Spleen (tissue), 11 donors: ENCODE measurements at regions not wholly inside any gene's neighbourhood (a gene's known extent, or its start where the extent isn't known, plus 50 kb on each side); places are given as distances from the start of the nearest gene placed in this dataset.
"Not testable (repeated sequence)": the region's sequence is repeated elsewhere in the genome, so short reads cannot be mapped to it uniquely, and the experiment has no call there.

Experiments
- DNase-seq: peaks from one replicate; pipeline ENCODE4 v3.0.0-alpha.2; 2020
- H3K27ac ChIP-seq, 8 donors: fragments of 200-600 bp; sonication (generic) in 7 of 8; 1 replicate in 4 of 8; 2 replicates in 4 of 8; pipeline versions ENCODE4 v1.5.0 to v1.8.0; 2016 to 2021; ENCODE audit warnings: inconsistent platforms in 4 of 8, mild to moderate bottlenecking in 4 of 8, moderate library complexity in 1 of 8
- H3K27me3 ChIP-seq, 7 donors: fragments of 200-600 bp; sonication (generic) in 6 of 7; replicated peaks in 1 of 7; 1 replicate in 4 of 7; 2 replicates in 3 of 7; pipeline versions ENCODE4 v1.5.0 to v1.8.0; 2016 to 2021; ENCODE audit warnings: inconsistent platforms in 3 of 7, mild to moderate bottlenecking in 1 of 7
- H3K36me3 ChIP-seq, 6 donors: fragments of 200-600 bp; sonication (generic) in 5 of 6; 1 replicate in 4 of 6; 2 replicates in 2 of 6; pipeline versions ENCODE4 v1.5.0 to v1.8.0; 2016 to 2021; ENCODE audit warnings: inconsistent platforms in 2 of 6
- H3K4me1 ChIP-seq, 6 donors: fragments of 200-600 bp; sonication (generic) in 5 of 6; 1 replicate in 3 of 6; 2 replicates in 3 of 6; pipeline versions ENCODE4 v1.5.0 to v1.8.0; 2016 to 2021; ENCODE audit warnings: inconsistent platforms in 3 of 6
- H3K4me3 ChIP-seq, 8 donors: fragments of 200-600 bp; sonication (generic) in 7 of 8; 1 replicate in 4 of 8; 2 replicates in 4 of 8; pipeline versions ENCODE4 v1.5.0 to v1.8.0; 2016 to 2021; ENCODE audit warnings: inconsistent platforms in 4 of 8, mild to moderate bottlenecking in 4 of 8, moderate library complexity in 2 of 8
- H3K9me3 ChIP-seq, 8 donors: fragments of 200-600 bp; sonication (generic) in 7 of 8; 1 replicate in 4 of 8; 2 replicates in 4 of 8; pipeline versions ENCODE4 v1.5.0 to v1.8.0; 2016 to 2021; ENCODE audit warnings: inconsistent platforms in 4 of 8
- CTCF ChIP-seq, 11 experiments: fragments of 200-600 bp in 7 of 11; fragments of 450-650 bp in 4 of 11; sonication (generic) in 4 of 11; IDR thresholded peaks in 8 of 11; conservative IDR thresholded peaks in 3 of 11; 1 replicate in 7 of 11; 2 replicates in 4 of 11; pipeline versions ENCODE4 v1.4.0 to v1.8.0; 2016 to 2021; ENCODE audit warnings: antibody characterized with exemption in 11 of 11, inconsistent platforms in 4 of 11, mild to moderate bottlenecking in 1 of 11
- POLR2A ChIP-seq, 3 donors: fragments of 450-650 bp; IDR thresholded peaks; one replicate each; pipeline ENCODE4 v1.5.1; 2017; ENCODE audit warnings: antibody characterized with exemption in 3 of 3, mild to moderate bottlenecking in 1 of 3
- POLR2AphosphoS5 ChIP-seq, 3 donors: sonication (generic); formaldehyde crosslinking; IDR thresholded peaks; one replicate each; pipeline ENCODE4 v1.5.1; 2017; ENCODE audit warnings: antibody characterized with exemption in 3 of 3
- WGBS, 5 donors: extraction: QIAGEN DNeasy Blood & Tissue Kit in 3 of 5; methylation state at CpG; one replicate each; pipeline versions ENCODE4 v1.1.5 to v1.1.7; 2013 to 2018; 5-methylcytosine and 5-hydroxymethylcytosine counted together
- intact Hi-C: fragments of 100-400 bp; cut with DNase I; formaldehyde crosslinking; loops from one replicate; pipeline ENCODE4 v1.15.0; 2023; ENCODE audit warnings: low total_unique reads
- donor health status: healthy with polysubstance abuse.
- donor health status: DM: no; HTN: no; CAD: no; lungs with moderate emphysema.
- donor health status: DM: no; HTN: no; CAD: no.
- donor health status: Bipolar disorder and iron deficiency.
- donor health status: healthy.
- donor health status: DM: no; HTN: no; CAD: no.
- donor health status: DM: yes; HTN: yes; CAD: no.

- TF ChIP-seq POLR2A (IDR thresholded peaks at IDR 0.05) (no peak), POLR2AphosphoS5 (IDR thresholded peaks at IDR 0.05) (no peak), CTCF (IDR thresholded peaks at IDR 0.05 in 8 of 11, conservative IDR thresholded peaks at IDR 0.05 in 3 of 11) (no peak)
- no peaks in the 10 kb centered on the region for H3K36me3 ChIP-seq
- no peak overlapping the region for H3K27ac ChIP-seq
- H3K4me3 ChIP-seq = no peak overlapping the region
- WGBS, 5 donors = 85 to 95% (median 92%) methylated on average over 4 of the region's 4 CpGs
- H3K9me3 ChIP-seq = no peaks in the 10 kb centered on the region
- intact Hi-C loops = no loop called here
- DNase-seq = no peak
- H3K27me3 ChIP-seq = no peaks in the 10 kb centered on the region
- H3K4me1 ChIP-seq = peaks cover 0 to 40% (median 6%) of the 10 kb centered on the region in 6 donors
Measured at GRCh38 chr2:48200620-48201293, 113.7 kb upstream of the FOXN2 start.

GRCh38 chr2:48201435-48201834 is 113.0 kb upstream of the FOXN2 start:
- H3K9me3 ChIP-seq, DNase-seq, H3K36me3 ChIP-seq, intact Hi-C loops, H3K27ac ChIP-seq, H3K27me3 ChIP-seq, H3K4me3 ChIP-seq: not testable (repeated sequence)
- H3K4me1 ChIP-seq = peaks cover 3 to 42% (median 9%) of the 10 kb centered on the region in 6 donors
- WGBS, 5 donors = 89 to 97% (median 95%) methylated on average over 2 of the region's 2 CpGs

- intact Hi-C loops = no loop called here
- H3K36me3 ChIP-seq = no peaks in the 10 kb centered on the region
- DNase-seq = no peak
- peaks cover 3 to 43% (median 13%) of the 10 kb centered on the region in 6 donors for H3K4me1 ChIP-seq
- no peak overlapping the region for H3K27ac ChIP-seq
- 92 to 98% (median 95%) methylated on average over 5 of the region's 5 CpGs for WGBS, 5 donors
- TF ChIP-seq CTCF (IDR thresholded peaks at IDR 0.05 in 8 of 11, conservative IDR thresholded peaks at IDR 0.05 in 3 of 11) = no peak
- TF ChIP-seq POLR2AphosphoS5 (IDR thresholded peaks at IDR 0.05) = no peak
- TF ChIP-seq POLR2A (IDR thresholded peaks at IDR 0.05) = no peak
- H3K9me3 ChIP-seq = no peaks in the 10 kb centered on the region
- H3K4me3 ChIP-seq = no peak overlapping the region
- H3K27me3 ChIP-seq = no peaks in the 10 kb centered on the region
Measured at GRCh38 chr2:48202863-48203642, 111.4 kb upstream of the FOXN2 start.

- Histone ChIP-seq H3K27ac (no peak overlapping the region), H3K4me3 (no peak overlapping the region), H3K9me3 (no peaks in the 10 kb centered on the region), H3K27me3 (no peaks in the 10 kb centered on the region), H3K36me3 (no peaks in the 10 kb centered on the region), H3K4me1 (peaks cover 3 to 44% (median 14%) of the 10 kb centered on the region in 6 donors)
- intact Hi-C loops = no loop called here
- DNase-seq = no peak
- TF ChIP-seq CTCF (IDR thresholded peaks at IDR 0.05 in 8 of 11, conservative IDR thresholded peaks at IDR 0.05 in 3 of 11) = no peak
- no peak for TF ChIP-seq POLR2A (IDR thresholded peaks at IDR 0.05)
- TF ChIP-seq POLR2AphosphoS5 (IDR thresholded peaks at IDR 0.05) = no peak
Measured at GRCh38 chr2:48203668-48204067, 110.8 kb upstream of the FOXN2 start.
